NCI-H524 treated with DMSO at 0.1 percent for 48 hours (cell line): ENCODE measurements at regions not wholly inside any gene's neighbourhood (a gene's known extent, or its start where the extent isn't known, plus 50 kb on each side); places are given as distances from the start of the nearest gene placed in this dataset.

Experiments used
- DNase-seq: peaks from one replicate; lab custom pipeline; 2025; lab: John Stamatoyannopoulos, UW

DNA sequence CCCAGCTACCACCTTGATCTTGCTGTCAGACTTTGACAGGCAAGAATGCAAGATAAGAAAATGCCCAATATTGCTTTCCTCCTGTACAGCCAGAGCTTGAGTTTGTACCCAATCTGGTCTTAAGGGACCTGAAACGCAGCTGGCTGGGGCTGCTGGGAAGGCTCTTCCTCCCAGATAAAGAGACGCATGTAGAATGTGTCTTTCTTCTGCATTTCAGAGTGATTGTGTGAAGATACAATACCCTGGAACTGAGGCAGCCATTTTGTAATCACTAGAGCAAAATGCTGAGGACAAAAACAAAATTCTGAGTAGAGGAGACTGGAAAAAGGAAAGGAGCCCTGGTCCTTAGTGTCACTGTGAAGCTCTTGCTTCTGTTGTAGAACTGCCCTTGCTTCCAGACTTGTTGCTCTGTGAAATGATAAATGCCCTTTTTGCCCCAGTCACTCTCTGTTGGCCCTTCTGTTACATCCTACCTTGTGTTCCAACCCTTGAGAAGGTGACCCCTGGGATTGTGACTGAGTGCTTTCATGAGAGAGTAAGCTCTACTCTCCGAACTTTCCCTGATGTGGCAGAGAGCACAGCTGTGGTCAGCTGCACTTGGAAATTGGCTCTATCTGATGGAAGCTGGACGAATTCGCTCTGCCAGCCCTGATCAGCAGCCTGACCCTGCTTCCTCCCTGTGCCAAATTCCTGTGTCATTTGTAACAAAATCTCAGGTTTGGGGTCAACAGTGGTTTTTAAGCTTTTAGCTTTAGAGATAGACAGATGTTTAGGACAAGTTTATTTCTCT lies 137.4 kb upstream of the RBMS1 start:
- DNase-seq = no peak

DNA sequence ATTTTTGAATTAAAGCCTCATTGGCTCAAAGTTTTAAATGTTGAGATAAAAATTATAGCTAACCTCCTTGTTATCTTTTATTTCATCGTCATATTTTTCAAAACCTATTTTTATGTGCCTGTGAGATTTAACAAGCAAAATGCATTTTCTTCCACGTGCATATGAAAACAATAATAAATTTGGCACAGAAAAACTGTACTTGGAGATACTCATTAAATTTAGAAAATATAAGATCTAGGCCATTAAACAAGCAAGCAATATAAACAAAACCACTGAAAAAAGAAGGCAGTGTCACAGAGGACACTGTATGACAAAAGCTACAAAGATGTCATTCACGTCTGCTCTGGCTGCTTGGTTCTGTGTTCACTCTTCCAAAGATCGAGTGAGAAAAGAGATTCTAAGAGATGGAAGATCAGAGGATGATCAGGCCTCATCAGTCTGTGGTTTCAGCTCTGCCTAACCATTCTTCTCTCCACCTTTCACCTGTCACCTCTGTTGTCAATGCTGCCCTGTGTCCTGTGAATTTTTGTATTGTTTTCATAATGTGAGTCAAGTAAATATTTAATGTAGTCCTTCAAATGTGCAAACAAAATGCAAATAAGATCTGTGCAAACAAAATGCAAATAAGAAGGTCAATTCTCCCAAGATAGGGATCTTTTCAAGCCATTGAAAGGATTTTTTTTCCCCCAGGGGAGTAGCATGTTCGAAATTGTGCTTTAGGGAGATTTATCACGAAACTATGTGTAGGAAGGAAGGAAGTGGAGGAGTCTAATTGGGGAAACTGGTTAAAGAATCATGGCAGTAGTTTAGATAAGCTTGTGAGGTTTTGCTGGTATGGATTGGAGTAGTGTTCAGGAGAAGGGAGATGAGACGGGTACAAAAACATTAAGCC lies 138.7 kb upstream of the RBMS1 start:
- no peak for DNase-seq

DNA sequence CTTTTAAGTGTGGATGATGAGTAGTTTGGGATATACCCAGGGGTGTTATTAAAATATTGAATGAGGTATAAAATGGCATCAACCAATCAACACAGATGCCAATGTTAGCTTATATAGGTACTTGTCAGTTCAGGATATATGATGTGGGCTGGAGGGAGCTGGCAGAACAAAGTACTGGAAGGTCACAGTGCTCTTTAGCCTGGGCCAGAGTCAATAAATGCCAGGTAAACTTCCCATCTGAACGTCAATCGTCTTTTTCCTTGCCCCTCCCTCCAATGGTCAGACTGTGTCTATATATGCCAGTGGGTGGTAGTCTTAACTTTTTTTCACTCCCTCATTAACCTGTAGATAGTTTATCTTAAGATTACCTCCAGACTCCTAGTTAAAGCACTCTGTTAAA lies 140.8 kb upstream of the RBMS1 start:
- no peak for DNase-seq

DNA sequence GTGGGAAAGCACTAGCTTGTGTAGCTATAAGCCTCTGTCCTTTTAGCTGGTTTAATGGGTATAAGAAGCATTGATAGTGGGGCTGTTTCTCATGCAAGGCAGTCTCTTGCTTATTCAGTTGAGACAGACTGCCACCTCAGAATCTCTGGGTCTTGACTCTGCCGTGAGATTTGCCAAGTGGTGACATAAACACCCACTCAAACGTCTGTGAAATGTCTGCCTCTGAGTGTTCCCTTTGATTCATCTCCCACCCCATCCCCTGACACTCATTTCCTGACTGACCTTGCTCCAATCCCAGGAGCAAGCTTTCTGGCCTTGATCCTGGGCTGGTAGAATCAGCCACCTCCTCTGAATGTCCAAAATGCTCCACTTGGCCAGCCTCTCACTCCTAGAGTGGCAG lies 141.9 kb upstream of the RBMS1 start:
- no peak for DNase-seq

DNA sequence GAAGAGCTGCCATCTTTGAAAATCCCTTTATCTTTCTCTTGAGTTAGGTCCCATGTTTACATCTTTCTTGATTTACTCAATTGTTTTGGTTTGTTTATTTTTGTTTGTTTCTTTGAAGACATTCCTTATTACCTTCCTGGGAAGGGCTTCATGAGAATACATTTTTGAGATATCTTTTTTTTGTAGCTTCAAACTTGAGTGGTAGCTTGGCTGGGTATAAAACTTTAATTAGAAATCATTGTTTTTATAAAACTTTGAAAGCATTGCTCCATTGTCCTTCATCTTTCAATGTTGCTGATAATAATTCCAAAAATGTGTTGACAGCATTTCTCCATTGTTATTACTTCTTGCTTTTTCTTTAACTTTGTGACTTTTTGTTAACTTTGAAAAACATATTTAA lies 145.9 kb upstream of the RBMS1 start:
- no peak for DNase-seq

DNA sequence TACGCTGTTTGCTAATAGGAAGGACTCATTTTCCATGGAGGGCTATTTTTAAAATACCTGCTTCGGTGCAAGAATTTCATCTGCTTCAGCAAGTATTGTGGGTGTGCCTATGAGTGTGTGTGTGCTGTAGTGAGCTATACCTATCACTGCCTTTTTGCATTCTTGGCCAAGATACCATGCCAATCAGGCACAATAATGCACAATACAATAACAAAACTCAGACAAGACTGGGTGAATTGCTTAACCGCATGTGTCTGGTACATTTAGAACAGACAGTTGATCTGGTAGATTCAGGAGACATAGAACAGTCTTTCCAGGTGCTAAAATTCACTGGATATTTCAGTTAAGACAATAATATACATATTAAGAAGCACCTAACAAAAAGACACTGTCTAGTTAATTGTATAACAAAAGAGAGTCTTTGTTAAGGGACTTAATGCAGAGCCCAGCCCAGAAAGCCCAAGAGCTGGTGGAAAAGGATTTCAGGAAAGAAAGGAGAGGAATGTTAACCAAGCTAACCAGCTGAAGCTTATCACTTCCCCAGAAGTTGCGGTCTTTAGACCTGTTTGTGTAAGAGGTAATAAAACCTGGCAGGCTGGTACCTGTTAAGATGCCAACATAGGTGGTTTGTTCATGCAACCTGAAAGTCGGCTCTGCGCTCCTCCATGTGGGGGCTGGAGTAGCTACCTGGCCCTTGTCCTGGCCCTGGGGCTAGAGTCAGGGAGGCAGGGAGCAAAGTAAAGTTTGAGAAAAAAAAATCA lies 153.3 kb upstream of the RBMS1 start:
- no peak for DNase-seq

DNA sequence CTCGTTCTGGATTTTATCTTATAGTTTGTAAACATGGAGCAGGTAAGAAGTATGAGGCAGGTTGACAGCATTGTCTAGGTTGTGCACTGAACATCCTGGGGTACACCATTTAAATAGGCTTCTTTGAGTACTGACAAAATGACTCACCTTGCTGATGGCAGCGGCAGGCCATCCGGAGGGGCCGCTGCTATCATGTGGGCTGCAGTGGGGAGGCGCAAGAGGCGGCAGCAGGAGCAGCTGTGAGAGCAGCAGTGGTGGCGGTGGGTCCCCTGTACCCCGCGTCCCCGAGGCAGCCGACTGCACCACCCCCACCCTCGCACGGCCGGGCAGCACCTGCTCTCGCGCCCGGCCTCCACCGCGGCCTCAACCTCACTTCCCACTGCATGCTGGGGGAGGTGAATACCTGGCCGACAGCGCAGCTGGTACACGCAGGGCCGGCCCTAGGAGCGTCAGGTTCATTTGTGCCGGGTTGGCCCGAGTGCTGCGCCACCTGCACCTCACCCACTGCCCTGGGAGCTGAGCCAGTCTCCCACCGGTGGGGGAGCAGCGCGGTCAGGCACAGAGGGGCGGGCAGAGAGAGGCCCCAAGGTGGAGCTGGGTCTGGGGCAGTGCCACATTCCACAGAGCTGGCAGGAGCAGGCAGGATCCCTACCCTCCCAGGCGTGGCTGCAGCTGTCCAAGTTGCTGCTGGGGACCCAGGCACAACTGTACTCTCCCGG lies 154.5 kb upstream of the RBMS1 start:
- no peak for DNase-seq

DNA sequence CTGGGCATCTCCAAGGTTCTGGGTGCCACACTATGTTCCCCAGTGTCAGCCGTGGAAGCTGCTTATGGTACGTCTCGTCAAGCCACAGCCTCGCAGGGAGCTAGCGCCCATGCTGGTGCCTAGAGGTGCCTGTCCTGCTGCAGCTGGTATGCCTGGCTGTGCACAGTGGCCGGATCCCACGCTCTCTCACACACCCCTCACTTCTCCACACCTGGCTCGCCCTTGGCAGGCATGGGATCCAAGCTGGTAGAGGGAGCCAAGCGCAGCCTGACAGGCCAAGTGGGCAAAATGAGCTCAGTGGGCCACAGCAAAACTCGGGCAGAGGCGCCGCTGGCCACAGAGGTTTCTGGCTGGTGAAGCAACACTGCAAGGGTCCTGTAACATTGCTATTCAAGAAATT lies 156.1 kb upstream of the RBMS1 start:
- DNase-seq = no peak

DNA sequence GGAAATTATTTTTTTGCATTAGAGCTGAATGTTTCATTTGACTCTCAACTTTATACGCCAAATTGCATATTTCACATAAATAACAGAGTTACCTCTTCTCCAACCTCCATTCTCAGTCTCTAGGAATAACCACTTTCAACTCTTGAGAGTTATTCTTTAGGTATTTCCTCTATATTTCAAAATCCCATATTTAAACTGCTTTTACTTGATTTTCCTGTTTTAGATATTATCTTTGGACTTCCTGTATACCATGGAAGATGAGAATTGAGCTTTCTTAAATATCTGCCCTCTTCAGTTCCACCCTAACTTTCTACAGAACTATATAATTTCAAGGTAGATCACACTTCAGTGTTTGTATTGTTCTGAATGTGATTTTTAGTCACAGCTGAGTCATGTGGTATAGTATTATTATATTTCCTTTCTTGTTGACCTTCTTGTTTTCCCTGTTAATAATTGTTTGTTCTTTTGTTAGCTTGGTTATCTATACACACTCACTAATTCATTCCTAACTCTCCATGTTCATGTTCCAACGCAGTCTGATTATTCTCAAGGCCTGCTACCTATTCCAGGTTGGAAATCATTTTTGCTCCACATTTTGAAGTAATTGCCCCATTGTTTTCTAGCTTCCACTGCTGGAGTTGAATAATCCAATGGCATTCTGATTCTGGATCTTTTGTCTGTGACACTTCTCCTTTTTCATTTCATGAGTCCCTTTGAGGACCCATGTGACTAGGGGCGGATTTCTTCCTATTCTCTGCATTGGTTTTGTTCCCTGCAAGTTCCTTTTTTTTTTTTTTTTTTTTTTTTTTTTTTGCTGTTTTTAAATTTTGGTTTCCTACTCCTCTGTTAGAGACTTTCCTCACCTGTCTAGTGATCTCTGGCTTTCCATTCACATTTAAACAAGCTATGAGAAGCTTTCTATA lies 156.8 kb upstream of the RBMS1 start:
- DNase-seq = no peak

DNA sequence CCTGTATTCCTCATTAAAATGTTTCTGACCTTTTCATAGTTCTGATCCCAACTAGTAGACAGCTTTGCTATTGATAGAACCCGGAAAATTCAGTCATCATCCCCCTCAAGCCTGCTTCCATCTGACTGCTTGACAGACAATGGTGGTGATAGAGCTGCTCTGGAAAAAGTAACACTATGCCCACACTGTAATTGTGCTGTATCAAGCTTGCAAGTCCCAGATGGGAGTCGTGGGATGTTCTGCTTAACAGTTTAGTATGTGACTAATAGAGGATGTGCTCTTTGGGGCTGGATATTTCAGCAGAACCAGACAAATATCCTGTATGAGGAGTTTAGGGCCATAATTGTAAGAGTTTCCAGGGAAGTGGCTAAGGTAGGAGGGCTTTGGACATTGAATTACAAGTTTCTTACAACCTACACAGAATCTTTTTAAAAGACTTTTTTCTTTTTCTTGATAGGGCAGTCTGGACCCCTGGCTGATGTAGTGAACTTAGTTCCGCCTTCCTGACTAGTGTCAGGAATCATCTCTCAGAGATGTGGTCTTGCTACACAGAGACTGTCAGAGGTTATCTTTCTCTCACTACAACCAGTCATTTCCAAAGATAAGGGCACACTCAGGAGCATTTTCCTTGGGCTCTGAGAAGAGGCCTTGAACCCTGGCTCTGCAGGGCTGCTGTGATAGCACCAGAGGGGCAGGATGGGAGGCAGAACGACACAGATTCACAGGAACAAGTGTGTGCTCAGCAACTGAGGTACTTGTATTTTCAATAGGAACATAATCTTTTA lies 158.0 kb upstream of the RBMS1 start:
- no peak for DNase-seq

DNA sequence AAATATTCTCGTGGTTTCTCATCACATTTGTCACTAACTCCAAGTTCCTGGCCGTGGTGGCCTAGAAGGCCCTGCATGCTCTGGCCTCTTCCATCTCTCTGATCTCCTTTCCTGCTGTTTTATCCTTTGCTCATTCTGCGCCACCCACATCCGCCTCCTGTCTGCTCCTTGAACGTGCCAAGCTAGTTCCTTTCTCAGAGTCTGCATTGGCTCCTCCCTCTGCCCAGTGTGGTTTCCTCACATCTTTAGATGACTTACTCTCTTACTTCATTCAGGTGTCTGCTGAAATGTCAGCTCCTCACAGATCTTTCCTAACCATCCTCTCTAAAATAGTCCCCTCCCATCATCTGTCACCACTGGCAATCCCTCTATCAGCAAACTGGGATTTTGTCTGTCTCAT lies 158.6 kb upstream of the RBMS1 start:
- DNase-seq = no peak

DNA sequence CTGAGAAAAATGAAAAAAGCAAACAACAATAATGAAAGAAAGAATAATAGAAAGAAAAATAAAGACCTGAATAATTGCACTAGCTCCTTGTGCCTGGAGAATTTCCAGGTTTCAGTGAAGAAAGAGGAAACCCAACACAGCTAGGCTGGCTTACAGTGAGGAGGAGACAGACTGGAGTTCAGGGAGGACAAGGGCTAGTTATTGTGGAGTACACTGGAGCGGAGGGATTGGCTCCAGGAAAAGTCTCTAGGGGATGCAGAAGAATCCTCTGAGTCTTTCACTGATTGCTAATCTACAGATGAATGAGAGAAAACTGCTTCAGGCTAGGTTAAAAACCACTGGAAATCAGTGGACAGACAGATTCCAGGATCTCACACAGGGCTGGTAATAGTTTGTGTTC lies 163.6 kb upstream of the RBMS1 start:
- DNase-seq = no peak

DNA sequence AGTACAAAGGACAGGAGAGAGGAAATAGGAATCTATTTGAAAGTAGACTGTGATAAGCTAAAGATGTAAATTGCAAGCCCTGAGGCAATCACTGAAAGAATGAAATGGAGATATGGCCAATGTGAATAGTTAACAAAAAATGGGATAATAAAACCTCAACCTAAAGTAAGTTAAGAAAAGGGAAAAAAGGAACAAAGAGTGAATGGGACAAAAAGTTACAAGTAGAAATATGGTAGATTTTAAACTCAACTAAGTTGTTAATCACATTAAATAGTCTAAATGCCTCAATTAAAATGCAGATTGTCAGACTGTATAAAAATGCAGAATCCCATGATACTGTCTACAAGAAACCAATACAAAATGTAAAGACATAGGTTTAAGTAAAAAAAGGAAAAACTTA lies 165.2 kb upstream of the RBMS1 start:
- DNase-seq = no peak

DNA sequence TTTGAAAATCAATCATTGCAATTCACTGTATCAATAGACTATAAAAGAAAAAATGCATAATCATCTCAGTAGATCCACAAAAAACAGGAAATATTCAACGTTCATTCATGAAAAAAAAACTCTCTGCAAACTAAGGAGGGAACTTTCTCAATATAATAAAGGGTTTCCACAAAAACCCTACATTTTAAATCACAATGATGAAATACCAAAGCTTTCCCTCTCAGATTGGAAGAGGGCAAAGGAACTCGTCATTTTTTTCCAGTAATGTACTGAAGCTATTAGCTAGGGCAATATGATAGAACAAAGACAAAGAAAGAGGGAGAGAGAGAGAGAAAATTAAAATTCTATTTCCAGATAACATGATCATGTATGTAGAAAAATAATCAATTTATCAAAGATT lies 167.1 kb upstream of the RBMS1 start:
- DNase-seq = no peak

DNA sequence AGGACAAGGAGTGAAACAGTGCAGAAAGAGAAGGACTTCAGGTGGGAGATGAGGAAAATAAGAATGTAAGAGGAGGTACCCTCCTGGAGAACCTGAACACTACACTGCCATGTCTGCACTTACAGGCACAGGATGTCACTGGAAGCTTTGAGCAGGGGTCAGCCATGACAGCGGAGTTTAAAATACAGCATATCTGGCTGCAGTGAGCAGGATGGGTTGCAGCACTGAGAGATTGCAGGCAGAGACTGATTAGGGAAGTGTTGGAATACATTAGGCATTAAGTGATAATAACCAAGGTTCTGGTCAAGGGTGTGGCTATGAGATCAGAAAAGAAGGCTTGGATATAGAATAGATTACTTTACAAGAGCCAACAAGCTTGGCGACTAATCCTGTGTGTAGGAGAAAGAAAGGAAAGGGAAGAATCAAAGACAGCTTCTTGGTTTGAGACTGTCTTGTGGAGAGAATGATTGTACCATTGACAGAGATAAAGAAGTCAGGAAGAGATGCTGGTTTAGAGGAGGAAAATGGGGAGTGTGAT lies 171.1 kb upstream of the RBMS1 start:
- no peak for DNase-seq

DNA sequence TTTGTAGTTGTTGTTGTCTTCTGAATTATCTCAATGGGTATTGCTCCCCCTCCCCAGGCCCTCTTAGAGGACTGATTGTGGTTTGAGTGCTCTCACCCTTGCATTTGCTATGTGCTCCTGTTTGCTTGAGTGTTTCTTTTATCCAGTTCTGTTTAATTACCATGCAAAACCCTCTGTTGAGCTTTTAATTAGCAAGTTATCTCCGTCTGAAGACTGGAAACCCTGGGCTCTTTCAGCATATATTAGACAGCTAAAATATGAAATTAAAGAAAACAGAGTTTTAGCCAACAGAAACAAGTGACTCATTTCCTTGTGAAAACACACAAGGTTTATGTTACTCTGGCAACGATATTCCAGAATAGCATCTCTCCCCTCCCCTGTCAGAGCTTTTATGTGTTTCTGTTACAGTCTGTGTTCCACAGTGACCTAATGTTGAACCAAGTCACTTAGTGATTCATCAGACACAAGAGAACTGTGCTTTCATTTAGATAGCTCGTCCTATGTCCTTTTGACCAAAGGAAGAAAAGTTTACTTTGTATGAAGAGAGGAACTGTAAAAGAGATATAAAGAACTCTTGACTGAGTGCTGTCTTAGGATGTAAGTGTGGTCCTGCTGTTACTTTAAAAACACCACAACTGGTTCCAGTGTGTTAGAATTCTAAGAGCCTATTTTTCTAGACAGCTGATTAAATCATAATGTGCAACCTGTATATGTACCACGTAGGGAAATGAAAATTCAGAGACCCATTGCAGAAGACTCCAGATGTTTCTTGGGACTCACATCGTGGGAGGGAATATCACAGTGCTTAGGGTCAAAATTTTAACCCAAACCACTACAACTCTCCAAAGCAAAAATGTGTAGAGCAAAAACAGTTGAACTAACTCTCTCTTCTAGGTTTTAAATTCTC lies 172.8 kb upstream of the RBMS1 start:
- DNase-seq = no peak

DNA sequence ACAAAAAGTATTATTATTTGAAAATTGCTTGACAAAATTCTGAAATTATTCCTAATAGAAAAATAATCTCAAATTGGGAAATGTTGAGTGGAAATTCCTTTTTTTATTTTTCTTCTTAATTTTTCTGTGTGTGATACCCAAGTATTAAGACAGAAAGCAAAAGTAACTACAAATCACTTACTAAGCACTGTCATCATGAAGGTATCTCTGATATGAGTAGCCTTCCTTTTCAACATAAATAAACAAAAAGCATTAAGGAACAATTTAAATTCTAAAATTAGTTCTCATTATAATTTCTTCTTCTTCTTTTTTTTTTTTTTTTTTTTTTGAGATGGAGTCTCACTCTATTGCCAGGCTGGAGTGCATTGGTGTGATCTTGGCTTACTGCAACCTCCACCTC lies 174.2 kb upstream of the RBMS1 start:
- no peak for DNase-seq

DNA sequence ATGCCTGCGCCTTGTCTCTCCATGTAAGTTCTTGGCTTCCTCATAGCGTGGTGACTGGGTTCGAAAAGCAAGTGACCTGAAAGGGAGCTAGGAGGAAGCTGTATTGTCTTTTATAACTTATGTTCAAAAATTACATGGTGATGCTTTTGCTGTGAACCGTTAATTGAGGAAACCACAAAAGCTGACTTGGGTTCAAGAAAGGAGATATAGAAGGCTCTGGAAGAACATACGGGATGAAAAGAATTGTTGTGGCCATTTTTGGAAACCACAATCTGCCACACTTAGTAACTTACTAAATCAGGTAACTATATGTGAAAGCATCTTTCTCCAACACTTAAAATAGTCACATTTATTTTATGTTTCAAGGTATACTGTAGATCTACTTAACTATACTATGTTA lies 177.0 kb upstream of the RBMS1 start:
- DNase-seq = no peak

DNA sequence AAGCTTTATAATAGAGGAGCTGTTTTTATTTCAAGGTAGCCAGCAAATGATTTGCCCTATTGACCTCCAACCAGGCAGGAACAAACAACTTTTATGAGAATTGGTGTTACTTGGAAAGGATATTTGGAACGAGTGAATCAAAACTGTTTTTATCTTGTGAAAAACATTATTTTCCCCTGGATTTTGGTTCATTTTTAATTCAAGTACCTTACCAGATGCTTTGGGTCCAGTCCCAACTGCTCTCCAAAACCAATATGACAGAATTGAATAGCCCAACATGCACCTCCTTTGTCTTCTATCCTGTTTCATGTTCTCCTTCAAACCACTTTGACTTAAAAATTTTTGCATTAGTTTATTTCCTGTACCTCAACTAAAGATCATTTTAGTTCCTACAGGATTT lies 178.6 kb upstream of the RBMS1 start:
- no peak for DNase-seq
